Karpas-422 (cell line): ENCODE measurements at regions not wholly inside any gene's neighbourhood (a gene's known extent, or its start where the extent isn't known, plus 50 kb on each side); places are given as distances from the start of the nearest gene placed in this dataset.

ENCODE experiments used
- DNase-seq: peaks from one replicate; pipeline ENCODE4 v3.0.0-alpha.2; 2015
- H2AFZ ChIP-seq: fragments of 200-600 bp; sonication (generic); 2 replicates; pipeline ENCODE4 v1.6.1; 2014; ENCODE audit warnings: antibody characterized with exemption, low read length, mixed read lengths
- H3K27ac ChIP-seq: fragments of 200-600 bp; sonication (generic); 2 replicates; pipeline ENCODE4 v1.5.1; 2014; ENCODE audit warnings: mild to moderate bottlenecking, low read length, moderate library complexity
- H3K27me3 ChIP-seq: fragments of 200-600 bp; sonication (generic); 2 replicates; pipeline ENCODE4 v1.6.1; 2014; ENCODE audit warnings: low read length, mixed read lengths
- H3K36me3 ChIP-seq: fragments of 200-600 bp; sonication (generic); 2 replicates; pipeline ENCODE4 v1.6.1; 2014; ENCODE audit warnings: low read length, mixed read lengths; ENCODE audit not compliant: insufficient read depth
- H3K4me1 ChIP-seq: fragments of 200-600 bp; sonication (generic); 2 replicates; pipeline ENCODE4 v1.6.1; 2014; ENCODE audit warnings: mild to moderate bottlenecking, low read length, mixed read lengths
- H3K4me2 ChIP-seq: fragments of 200-600 bp; sonication (generic); 2 replicates; pipeline ENCODE4 v1.6.1; 2014; ENCODE audit warnings: low read length, low read depth, mild to moderate bottlenecking; ENCODE audit not compliant: poor library complexity, severe bottlenecking
- H3K4me3 ChIP-seq: fragments of 200-600 bp; sonication (generic); 2 replicates; pipeline ENCODE4 v1.5.1; 2014; ENCODE audit warnings: mild to moderate bottlenecking, antibody characterized with exemption, low read length, mixed read lengths
- H3K79me2 ChIP-seq: fragments of 200-600 bp; sonication (generic); 2 replicates; pipeline ENCODE4 v1.6.1; 2014; ENCODE audit warnings: mild to moderate bottlenecking, low read length, mixed read lengths
- H3K9ac ChIP-seq: fragments of 200-600 bp; sonication (generic); 2 replicates; pipeline ENCODE4 v1.6.0; 2014; ENCODE audit warnings: low read length
- H3K9me2 ChIP-seq: fragments of 200-600 bp; sonication (generic), shearing (Covaris generic); replicated peaks from 2 replicates; pipeline ENCODE4 v1.6.0; 2014; ENCODE audit warnings: mild to moderate bottlenecking, low read length, moderate library complexity; ENCODE audit not compliant: insufficient read depth
- H3K9me3 ChIP-seq: fragments of 300-700, 200-600 bp; sonication (generic); 2 replicates; pipeline ENCODE4 v1.6.1; 2014; ENCODE audit warnings: low read length, mixed read lengths
- H4K20me1 ChIP-seq: fragments of 200-600 bp; sonication (generic); 2 replicates; pipeline ENCODE4 v1.6.1; 2014; ENCODE audit warnings: mild to moderate bottlenecking, antibody characterized with exemption, low read length, low read depth; ENCODE audit not compliant: insufficient read depth

GRCh38 chr2:175840256-175840655 lies 161.8 kb downstream of the LNPK start:
- no peak for DNase-seq
- Histone ChIP-seq H3K4me3 (no peak overlapping the region), H3K27me3 (no peaks in the 10 kb centered on the region), H2AFZ (no peak overlapping the region), H4K20me1 (no peaks in the 10 kb centered on the region), H3K4me2 (no peak overlapping the region), H3K9me2 (no peaks in the 10 kb centered on the region), H3K4me1 (no peaks in the 10 kb centered on the region), H3K36me3 (no peaks in the 10 kb centered on the region), H3K9ac (no peak overlapping the region), H3K27ac (no peak overlapping the region), H3K79me2 (no peaks in the 10 kb centered on the region), H3K9me3 (no peaks in the 10 kb centered on the region)

- H3K27ac ChIP-seq = no peak overlapping the region
- H3K9me2 ChIP-seq = no peaks in the 10 kb centered on the region
- no peak overlapping the region for H3K9ac ChIP-seq
- no peak overlapping the region for H3K4me2 ChIP-seq
- no peaks in the 10 kb centered on the region for H3K9me3 ChIP-seq
- no peaks in the 10 kb centered on the region for H3K79me2 ChIP-seq
- H3K36me3 ChIP-seq = no peaks in the 10 kb centered on the region
- no peaks in the 10 kb centered on the region for H3K4me1 ChIP-seq
- H3K4me3 ChIP-seq = no peak overlapping the region
- no peaks in the 10 kb centered on the region for H4K20me1 ChIP-seq
- no peaks in the 10 kb centered on the region for H3K27me3 ChIP-seq
- H2AFZ ChIP-seq = no peak overlapping the region
- DNase-seq = no peak
These were observed 163.1 kb downstream of the LNPK start for GRCh38 chr2:175838979-175839378.

- Histone ChIP-seq H3K79me2 (no peaks in the 10 kb centered on the region), H3K9me3 (no peaks in the 10 kb centered on the region), H3K4me2 (no peak overlapping the region), H3K4me1 (no peaks in the 10 kb centered on the region), H2AFZ (no peak overlapping the region), H3K9ac (no peak overlapping the region), H3K36me3 (no peaks in the 10 kb centered on the region), H3K27me3 (no peaks in the 10 kb centered on the region), H3K4me3 (no peak overlapping the region), H4K20me1 (no peaks in the 10 kb centered on the region), H3K27ac (no peak overlapping the region), H3K9me2 (no peaks in the 10 kb centered on the region)
- no peak for DNase-seq
These were observed 165.0 kb downstream of the LNPK start for GRCh38 chr2:175837046-175837445.

- Histone ChIP-seq H3K27ac (no peak overlapping the region), H4K20me1 (no peaks in the 10 kb centered on the region), H3K9ac (no peak overlapping the region), H3K4me3 (no peak overlapping the region), H3K9me2 (no peaks in the 10 kb centered on the region), H3K36me3 (no peaks in the 10 kb centered on the region), H3K4me1 (no peaks in the 10 kb centered on the region), H3K79me2 (no peaks in the 10 kb centered on the region), H3K27me3 (no peaks in the 10 kb centered on the region), H3K4me2 (no peak overlapping the region), H2AFZ (no peak overlapping the region), H3K9me3 (no peaks in the 10 kb centered on the region)
- DNase-seq = no peak
These were observed 165.7 kb downstream of the LNPK start for GRCh38 chr2:175836361-175836760.

GRCh38 chr2:175834477-175834876 lies 167.6 kb downstream of the LNPK start:
- Histone ChIP-seq H3K27me3 (no peaks in the 10 kb centered on the region), H3K4me3 (no peak overlapping the region), H3K79me2 (no peaks in the 10 kb centered on the region), H3K9me3 (no peaks in the 10 kb centered on the region), H3K9me2 (no peaks in the 10 kb centered on the region), H3K36me3 (no peaks in the 10 kb centered on the region), H4K20me1 (no peaks in the 10 kb centered on the region), H3K9ac (no peak overlapping the region), H3K4me1 (no peaks in the 10 kb centered on the region), H2AFZ (no peak overlapping the region), H3K27ac (no peak overlapping the region), H3K4me2 (no peak overlapping the region)
- no peak for DNase-seq

GRCh38 chr2:175832866-175833265 lies 169.2 kb downstream of the LNPK start:
- Histone ChIP-seq H3K9me3 (no peaks in the 10 kb centered on the region), H3K4me1 (no peaks in the 10 kb centered on the region), H2AFZ (no peak overlapping the region), H3K4me3 (no peak overlapping the region), H3K9me2 (no peaks in the 10 kb centered on the region), H3K9ac (no peak overlapping the region), H3K27me3 (no peaks in the 10 kb centered on the region), H3K36me3 (no peaks in the 10 kb centered on the region), H4K20me1 (no peaks in the 10 kb centered on the region), H3K27ac (no peak overlapping the region), H3K4me2 (no peak overlapping the region), H3K79me2 (no peaks in the 10 kb centered on the region)
- no peak for DNase-seq

GRCh38 chr2:175829741-175830140 lies 172.3 kb downstream of the LNPK start:
- H3K9me3 ChIP-seq = no peaks in the 10 kb centered on the region
- H4K20me1 ChIP-seq = no peaks in the 10 kb centered on the region
- no peaks in the 10 kb centered on the region for H3K36me3 ChIP-seq
- H3K9ac ChIP-seq = no peak overlapping the region
- H3K27ac ChIP-seq = no peak overlapping the region
- no peaks in the 10 kb centered on the region for H3K79me2 ChIP-seq
- H3K27me3 ChIP-seq = no peaks in the 10 kb centered on the region
- no peaks in the 10 kb centered on the region for H3K4me1 ChIP-seq
- no peak overlapping the region for H3K4me2 ChIP-seq
- H2AFZ ChIP-seq = no peak overlapping the region
- no peak overlapping the region for H3K4me3 ChIP-seq
- H3K9me2 ChIP-seq = no peaks in the 10 kb centered on the region
- no peak for DNase-seq

- H3K4me1 ChIP-seq = no peaks in the 10 kb centered on the region
- no peaks in the 10 kb centered on the region for H3K79me2 ChIP-seq
- no peaks in the 10 kb centered on the region for H3K36me3 ChIP-seq
- no peak overlapping the region for H3K4me2 ChIP-seq
- DNase-seq = no peak
- no peaks in the 10 kb centered on the region for H3K9me3 ChIP-seq
- H3K9ac ChIP-seq = no peak overlapping the region
- no peak overlapping the region for H3K27ac ChIP-seq
- H3K27me3 ChIP-seq = no peaks in the 10 kb centered on the region
- H2AFZ ChIP-seq = no peak overlapping the region
- H3K4me3 ChIP-seq = no peak overlapping the region
- no peaks in the 10 kb centered on the region for H3K9me2 ChIP-seq
- H4K20me1 ChIP-seq = no peaks in the 10 kb centered on the region
These were observed 174.2 kb downstream of the LNPK start for GRCh38 chr2:175827856-175828255.

- Histone ChIP-seq H3K9me2 (no peaks in the 10 kb centered on the region), H3K4me1 (no peaks in the 10 kb centered on the region), H3K9me3 (no peaks in the 10 kb centered on the region), H3K27me3 (no peaks in the 10 kb centered on the region), H3K9ac (no peak overlapping the region), H3K4me2 (no peak overlapping the region), H3K36me3 (no peaks in the 10 kb centered on the region), H4K20me1 (no peaks in the 10 kb centered on the region), H3K4me3 (no peak overlapping the region), H3K27ac (no peak overlapping the region), H3K79me2 (no peaks in the 10 kb centered on the region), H2AFZ (no peak overlapping the region)
- no peak for DNase-seq
These were observed 177.8 kb downstream of the LNPK start for GRCh38 chr2:175824243-175824642.
